H1 (cell line): ENCODE measurements at regions not wholly inside any gene's neighbourhood (a gene's known extent, or its start where the extent isn't known, plus 50 kb on each side); places are given as distances from the start of the nearest gene placed in this dataset.
"Not testable (repeated sequence)": the region's sequence is repeated elsewhere in the genome, so short reads cannot be mapped to it uniquely, and the experiment has no call there.

Experiments used
- CTCF ChIA-PET: fragments of 300-600 bp; sonication (Branson Sonifier 250); formaldehyde crosslinking; loops from one replicate; lab custom pipeline; 2021; ENCODE audit not compliant: partially characterized antibody; lab: Charles Lee
- POLR2A ChIA-PET: fragments of 300-600 bp; sonication (Branson Sonifier 250); formaldehyde crosslinking; loops from one replicate; lab custom pipeline; 2021; ENCODE audit warnings: inconsistent platforms; ENCODE audit not compliant: partially characterized antibody; lab: Charles Lee
- DNase-seq, 2 experiments: peaks; one replicate each; pipeline versions ENCODE4 v3.0.0 to v3.0.0-alpha.2; 2010 to 2022; ENCODE audit warnings: low spot score in 2 of 2, low read depth in 1 of 2, mixed read lengths in 1 of 2
- FAIRE-seq: peaks from 2 replicates; lab custom pipeline; 2011; peaks lifted over from hg19 to GRCh38; lab: Jason Lieb, UNC
- H2AFZ ChIP-seq: 2 replicates; pipeline ENCODE4 v1.8.1; 2012; ENCODE audit warnings: low read length, inconsistent platforms
- H2AK5ac ChIP-seq: 2 replicates; pipeline ENCODE4 v1.6.1; 2013; ENCODE audit warnings: low read depth, low read length
- H2BK120ac ChIP-seq: replicated peaks from 2 replicates; pipeline ENCODE3; 2013; ENCODE audit warnings: low read depth, low read length, inconsistent platforms
- H2BK12ac ChIP-seq: 2 replicates; pipeline ENCODE4 v1.6.1; 2013; ENCODE audit warnings: low read depth, low read length
- H2BK15ac ChIP-seq: 2 replicates; pipeline ENCODE4 v1.6.1; 2013; ENCODE audit warnings: low read length
- H2BK20ac ChIP-seq: 2 replicates; pipeline ENCODE4 v1.6.1; 2013; ENCODE audit warnings: low read length
- H2BK5ac ChIP-seq: 2 replicates; pipeline ENCODE4 v1.6.1; 2013; ENCODE audit warnings: low read depth, low read length
- H3K14ac ChIP-seq: 2 replicates; pipeline ENCODE4 v1.6.1; 2013; ENCODE audit warnings: inconsistent platforms; ENCODE audit not compliant: insufficient read length
- H3K18ac ChIP-seq: 2 replicates; pipeline ENCODE4 v1.6.1; 2013; ENCODE audit warnings: low read length; ENCODE audit errors: extremely low read depth
- H3K23ac ChIP-seq: 2 replicates; pipeline ENCODE4 v1.6.1; 2013; ENCODE audit warnings: inconsistent platforms; ENCODE audit not compliant: insufficient read length
- H3K23me2 ChIP-seq: 2 replicates; pipeline ENCODE4 v1.6.1; 2013; ENCODE audit warnings: low read depth, low read length
- H3K27ac ChIP-seq: 2 replicates; pipeline ENCODE4 v1.6.1; 2011; ENCODE audit warnings: low read depth, low read length, inconsistent platforms
- H3K27me3 ChIP-seq, 4 experiments: replicated peaks in 1 of 4; 1 replicate in 1 of 4; 2 replicates in 3 of 4; pipeline versions ENCODE4 v1.6.1 to v1.8.1; 2011 to 2013; ENCODE audit warnings: low read length in 3 of 4, mild to moderate bottlenecking in 3 of 4, inconsistent platforms in 2 of 4, mixed read lengths in 2 of 4, moderate library complexity in 1 of 4; ENCODE audit not compliant: control insufficient read depth in 3 of 4, insufficient read depth in 3 of 4; ENCODE audit errors: extremely low read depth in 1 of 4
- H3K36me3 ChIP-seq, 4 experiments: 2 replicates each; pipeline versions ENCODE4 v1.6.1 to v1.8.1; 2011 to 2013; ENCODE audit warnings: mild to moderate bottlenecking in 4 of 4, low read length in 3 of 4, moderate library complexity in 2 of 4, control low read depth in 1 of 4, inconsistent platforms in 1 of 4; ENCODE audit not compliant: insufficient read depth in 4 of 4, control insufficient read depth in 2 of 4
- H3K4ac ChIP-seq: replicated peaks from 2 replicates; pipeline ENCODE3; 2013; ENCODE audit warnings: low read length, low read depth, mixed read lengths, inconsistent platforms; ENCODE audit not compliant: insufficient read length
- H3K4me1 ChIP-seq, 4 experiments: replicated peaks in 1 of 4; 1 replicate in 1 of 4; 2 replicates in 3 of 4; pipeline versions ENCODE4 v1.6.1 to v1.8.1; 2011 to 2013; ENCODE audit warnings: low read length in 3 of 4, inconsistent platforms in 2 of 4, mixed read lengths in 1 of 4; ENCODE audit not compliant: insufficient read depth in 4 of 4, control insufficient read depth in 3 of 4
- H3K4me2 ChIP-seq, 2 experiments: 2 replicates each; pipeline versions ENCODE4 v1.6.1 to v1.8.1; 2011 to 2013; ENCODE audit warnings: low read depth in 2 of 2, low read length in 2 of 2, control low read depth in 1 of 2, inconsistent platforms in 1 of 2, mild to moderate bottlenecking in 1 of 2; ENCODE audit not compliant: insufficient read depth in 1 of 2
- H3K4me3 ChIP-seq, 4 experiments: fragments of 200-600, 300-600 bp in 1 of 4; sonication (generic), shearing (Covaris generic), sonication (Bioruptor Twin) in 1 of 4; 2 replicates each; pipeline versions ENCODE4 v1.5.1 to v1.8.1; 2011 to 2016; ENCODE audit warnings: low read length in 4 of 4, low read depth in 3 of 4, control low read depth in 2 of 4, inconsistent platforms in 2 of 4, mild to moderate bottlenecking in 2 of 4, mixed read lengths in 1 of 4, moderate library complexity in 1 of 4; ENCODE audit not compliant: insufficient read depth in 2 of 4; ENCODE audit errors: extremely low read depth in 1 of 4
- H3K56ac ChIP-seq: replicated peaks from 2 replicates; pipeline ENCODE3; 2013; ENCODE audit warnings: low read depth, mild to moderate bottlenecking, mixed read lengths, low read length, inconsistent platforms; ENCODE audit not compliant: insufficient read length
- H3K79me1 ChIP-seq: 2 replicates; pipeline ENCODE4 v1.6.1; 2013; ENCODE audit warnings: low read depth, low read length, control low read depth
- H3K79me2 ChIP-seq, 2 experiments: 2 replicates each; pipeline versions ENCODE4 v1.6.1 to v1.8.1; 2012 to 2013; ENCODE audit warnings: low read length in 2 of 2, mild to moderate bottlenecking in 2 of 2, inconsistent platforms in 1 of 2; ENCODE audit not compliant: insufficient read depth in 2 of 2, control insufficient read depth in 1 of 2
- H3K9ac ChIP-seq, 4 experiments: replicated peaks in 1 of 4; 1 replicate in 1 of 4; 2 replicates in 3 of 4; pipeline versions ENCODE4 v1.6.1 to v1.8.1; 2011 to 2013; ENCODE audit warnings: low read depth in 3 of 4, low read length in 3 of 4, control low read depth in 2 of 4, mild to moderate bottlenecking in 2 of 4, moderate library complexity in 2 of 4, inconsistent platforms in 1 of 4; ENCODE audit errors: extremely low read depth in 1 of 4
- H3K9me3 ChIP-seq, 2 experiments: 2 replicates each; pipeline versions ENCODE4 v1.6.1 to v1.8.1; 2012 to 2013; ENCODE audit warnings: mild to moderate bottlenecking in 2 of 2, moderate library complexity in 2 of 2, control low read depth in 1 of 2, inconsistent platforms in 1 of 2, low read depth in 1 of 2, low read length in 1 of 2, mixed read lengths in 1 of 2; ENCODE audit not compliant: insufficient read depth in 2 of 2
- H4K20me1 ChIP-seq, 2 experiments: replicated peaks in 1 of 2; 2 replicates each; pipeline versions ENCODE3 to v1.8.1; 2011 to 2013; ENCODE audit warnings: inconsistent platforms in 2 of 2, low read length in 2 of 2, mild to moderate bottlenecking in 1 of 2; ENCODE audit not compliant: insufficient read depth in 2 of 2, control insufficient read depth in 1 of 2
- H4K5ac ChIP-seq: 2 replicates; pipeline ENCODE4 v1.6.1; 2013; ENCODE audit warnings: low read length, low read depth, mixed read lengths, inconsistent platforms; ENCODE audit not compliant: insufficient read length
- H4K8ac ChIP-seq: 2 replicates; pipeline ENCODE4 v1.8.0; 2013; ENCODE audit warnings: mild to moderate bottlenecking, moderate library complexity, low read length, inconsistent platforms; ENCODE audit not compliant: insufficient read depth; ENCODE audit errors: extremely low read depth
- H4K91ac ChIP-seq: replicated peaks from 2 replicates; pipeline ENCODE3; 2013; ENCODE audit warnings: low read length, mixed read lengths, inconsistent platforms; ENCODE audit not compliant: insufficient read length
- WGBS, 2 experiments: shearing (Covaris generic) in 1 of 2; methylation state at CpG; one replicate each; pipeline versions ENCODE4 v1.1.6 to v1.1.7; 2013 to 2015; ENCODE audit warnings: low lambda C conversion rate in 2 of 2, mixed read lengths in 2 of 2, inconsistent platforms in 1 of 2, low coverage in 1 of 2, missing lambda C conversion rate in 1 of 2; ENCODE audit not compliant: insufficient replicate concordance in 2 of 2, insufficient coverage in 1 of 2, insufficient read length in 1 of 2; ENCODE audit errors: extremely low coverage in 1 of 2, missing lambda C conversion rate in 1 of 2; 5-methylcytosine and 5-hydroxymethylcytosine counted together

GRCh38 chr1:120944691-120945090 is 55.1 kb downstream of the PPIAL4A start:
- H2BK15ac ChIP-seq, H4K5ac ChIP-seq, H3K14ac ChIP-seq, H3K4me1 ChIP-seq, H3K9me3 ChIP-seq, H2BK120ac ChIP-seq, H3K9ac ChIP-seq, H2BK12ac ChIP-seq, H4K91ac ChIP-seq, H2BK20ac ChIP-seq, H3K79me2 ChIP-seq, H3K56ac ChIP-seq, H2AK5ac ChIP-seq, H3K4me3 ChIP-seq, H3K4me2 ChIP-seq, H2AFZ ChIP-seq, H3K23ac ChIP-seq, H4K20me1 ChIP-seq, H4K8ac ChIP-seq, DNase-seq, POLR2A ChIA-PET, H2BK5ac ChIP-seq, FAIRE-seq, H3K27ac ChIP-seq, H3K27me3 ChIP-seq, H3K79me1 ChIP-seq, H3K36me3 ChIP-seq, H3K23me2 ChIP-seq, CTCF ChIA-PET, H3K18ac ChIP-seq, H3K4ac ChIP-seq: not testable (repeated sequence)
- 82% methylated on average over 1 of the region's 20 CpGs; no CpG with 5 or more reads in 1 of the 2 experiments for WGBS, 2 experiments

DNA sequence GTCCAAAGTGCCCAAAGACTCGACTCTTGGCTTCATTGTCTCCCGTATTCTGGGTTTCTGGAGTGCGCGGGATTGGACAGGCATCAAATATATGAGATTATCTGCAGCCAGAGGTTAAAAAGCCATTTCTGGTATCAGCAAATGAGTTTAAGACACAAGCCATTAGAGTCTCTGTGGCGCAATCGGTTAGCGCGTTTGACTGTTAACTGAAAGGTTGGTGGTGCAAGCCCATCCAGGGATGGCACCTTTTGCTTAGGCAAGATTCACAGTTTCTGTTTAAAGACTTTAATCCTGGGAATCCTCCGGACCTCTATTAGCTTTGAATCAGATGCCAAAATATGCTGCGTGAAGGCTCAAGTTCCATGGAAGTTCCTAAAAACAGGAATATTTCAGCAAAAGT is 55.6 kb downstream of the PPIAL4A start:
- H3K4me1 ChIP-seq, DNase-seq, H2BK5ac ChIP-seq, H3K79me2 ChIP-seq, H2AK5ac ChIP-seq, H4K91ac ChIP-seq, H3K79me1 ChIP-seq, H4K5ac ChIP-seq, H3K56ac ChIP-seq, CTCF ChIA-PET, H3K4ac ChIP-seq, POLR2A ChIA-PET, H3K23me2 ChIP-seq, H3K14ac ChIP-seq, FAIRE-seq, H3K18ac ChIP-seq, H3K36me3 ChIP-seq, H2BK20ac ChIP-seq, H3K9me3 ChIP-seq, H4K8ac ChIP-seq, H4K20me1 ChIP-seq, H2BK120ac ChIP-seq, H3K4me3 ChIP-seq, H3K9ac ChIP-seq, H2BK15ac ChIP-seq, H3K27ac ChIP-seq, H2AFZ ChIP-seq, H2BK12ac ChIP-seq, H3K4me2 ChIP-seq, H3K27me3 ChIP-seq, H3K23ac ChIP-seq: not testable (repeated sequence)
- 90% methylated on average over 6 of the region's 10 CpGs; no CpG with 5 or more reads in 1 of the 2 experiments for WGBS, 2 experiments
